GM19351 (cell line): ENCODE measurements at regions not wholly inside any gene's neighbourhood (a gene's known extent, or its start where the extent isn't known, plus 50 kb on each side); places are given as distances from the start of the nearest gene placed in this dataset.
"Not testable (repeated sequence)": the region's sequence is repeated elsewhere in the genome, so short reads cannot be mapped to it uniquely, and the experiment has no call there.

Experiments used
- ATAC-seq: cut with Tn5 transposase; IDR thresholded peaks from one replicate; pipeline ENCODE4 v1.9.1; 2021; ENCODE audit warnings: mild to moderate bottlenecking, moderate library complexity; ENCODE audit not compliant: unreplicated experiment

GRCh38 chr2:61632276-61633169, 94.4 kb upstream of the XPO1 start:
- ATAC-seq: no peak

GRCh38 chr2:61631321-61631720, 93.2 kb upstream of the XPO1 start:
- no peak for ATAC-seq

GRCh38 chr2:61626827-61627226, 88.7 kb upstream of the XPO1 start:
- ATAC-seq: no peak

GRCh38 chr2:61623747-61624146, 85.6 kb upstream of the XPO1 start:
- no peak for ATAC-seq

- no peak for ATAC-seq
Observed at GRCh38 chr2:61620244-61621159, 82.3 kb upstream of the XPO1 start.

GRCh38 chr2:61619561-61619960, 81.4 kb upstream of the XPO1 start:
- no peak for ATAC-seq

GRCh38 chr2:61617610-61618009, 79.5 kb upstream of the XPO1 start:
- ATAC-seq: no peak

- ATAC-seq: no peak
Observed at GRCh38 chr2:61605245-61605644, 67.1 kb upstream of the XPO1 start.

GRCh38 chr2:61604433-61604832, 66.3 kb upstream of the XPO1 start:
- no peak for ATAC-seq

- not testable (repeated sequence) for ATAC-seq
Observed at GRCh38 chr2:61598515-61599156, 60.5 kb upstream of the XPO1 start.

- no peak for ATAC-seq
Observed at GRCh38 chr2:61597300-61598289, 59.4 kb upstream of the XPO1 start.

- ATAC-seq: not testable (repeated sequence)
Observed at GRCh38 chr2:61594201-61594600, 56.0 kb upstream of the XPO1 start.

GRCh38 chr2:61593648-61594047, 55.5 kb upstream of the XPO1 start:
- ATAC-seq: not testable (repeated sequence)

- no peak for ATAC-seq
Observed at GRCh38 chr2:61590214-61590613, 52.1 kb upstream of the XPO1 start.

GRCh38 chr2:61588566-61588965, 50.4 kb upstream of the XPO1 start:
- no peak for ATAC-seq
